DND-41 (cell line): ENCODE measurements at regions not wholly inside any gene's neighbourhood (a gene's known extent, or its start where the extent isn't known, plus 50 kb on each side); places are given as distances from the start of the nearest gene placed in this dataset.

Experiments
- CTCF ChIP-seq: IDR thresholded peaks from 2 replicates; pipeline ENCODE4 v1.5.1; 2012; ENCODE audit warnings: borderline replicate concordance, low read length, moderate library complexity, mild to moderate bottlenecking; ENCODE audit not compliant: poor library complexity, severe bottlenecking; ENCODE audit errors: extremely low read depth
- EZH2 ChIP-seq: IDR thresholded peaks from 3 replicates; pipeline ENCODE4 v1.6.1; 2012; ENCODE audit warnings: borderline replicate concordance, low read depth, mild to moderate bottlenecking, moderate library complexity, low read length, inconsistent platforms; ENCODE audit not compliant: severe bottlenecking

DNA sequence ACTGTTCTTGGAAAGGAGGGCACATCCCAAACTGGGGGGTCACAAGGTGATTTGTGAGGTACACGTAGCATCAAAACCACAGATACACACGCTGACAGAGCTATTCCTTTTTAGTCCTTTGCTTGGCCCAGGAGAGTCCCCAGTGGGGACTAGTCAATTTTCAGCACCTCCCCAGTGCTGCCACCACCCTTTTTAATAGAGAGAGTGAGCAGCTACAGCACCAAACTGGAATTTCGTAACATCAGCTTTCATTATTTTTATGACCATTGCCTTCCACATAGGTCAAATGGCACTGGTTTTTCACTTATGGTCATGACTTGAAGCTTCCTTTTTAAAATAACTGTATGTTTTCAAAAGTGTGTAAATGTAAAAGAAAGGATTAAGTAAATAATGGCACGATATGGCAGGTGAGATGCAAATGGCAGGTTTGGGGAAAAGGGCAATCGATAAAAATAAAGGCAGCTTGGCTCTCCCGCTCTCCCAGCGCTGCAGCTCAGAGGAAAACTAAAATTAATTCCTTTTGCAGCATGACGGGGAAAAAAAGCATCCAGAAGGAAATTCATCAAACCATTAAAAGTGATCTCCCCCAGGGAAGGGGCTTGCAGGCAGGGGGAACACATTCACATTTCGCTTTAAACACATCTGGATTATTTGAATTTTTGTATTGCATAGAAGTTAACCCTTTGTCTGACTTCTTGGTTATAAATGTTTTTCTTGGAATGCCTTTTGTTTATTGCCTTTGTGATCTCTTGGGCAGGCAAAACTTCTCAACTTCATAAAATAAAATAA, 95.2 kb downstream of the ANKRD60 start:
- no peak for TF ChIP-seq CTCF
- TF ChIP-seq EZH2 = no peak
